GM23338 (cell line): ENCODE measurements at regions not wholly inside any gene's neighbourhood (a gene's known extent, or its start where the extent isn't known, plus 50 kb on each side); places are given as distances from the start of the nearest gene placed in this dataset.

Experiments
- ATAC-seq: fragments of 200-7000 bp; cut with Tn5 transposase; 3 replicates; pipeline ENCODE4 v1.9.1; 2020
- DNase-seq: peaks from one replicate; pipeline ENCODE4 v3.0.0-alpha.2; 2015; ENCODE audit warnings: low spot score
- H2AFZ ChIP-seq: fragments of 200-600 bp; sonication (generic); 2 replicates; pipeline ENCODE4 v1.8.0; 2016; ENCODE audit warnings: antibody characterized with exemption, mild to moderate bottlenecking, moderate library complexity
- H3F3A ChIP-seq: fragments of 200-600 bp; sonication (generic); replicated peaks from 2 replicates; pipeline ENCODE4 v1.8.0; 2017; ENCODE audit warnings: antibody characterized with exemption, mixed run types, low read depth
- H3K27ac ChIP-seq: fragments of 200-600 bp; sonication (generic); 2 replicates; pipeline ENCODE4 v1.6.1; 2016; ENCODE audit warnings: low read depth
- H3K27me3 ChIP-seq: fragments of 200-600 bp; sonication (generic); 2 replicates; pipeline ENCODE4 v1.8.0; 2016; ENCODE audit warnings: mild to moderate bottlenecking, mixed run types, moderate library complexity; ENCODE audit not compliant: insufficient read depth
- H3K36me3 ChIP-seq: fragments of 200-600 bp; sonication (generic); 2 replicates; pipeline ENCODE4 v1.8.0; 2016; ENCODE audit warnings: mild to moderate bottlenecking; ENCODE audit not compliant: insufficient read depth
- H3K4me1 ChIP-seq: fragments of 200-600 bp; sonication (generic); 2 replicates; pipeline ENCODE4 v1.8.0; 2016; ENCODE audit warnings: mild to moderate bottlenecking, moderate library complexity; ENCODE audit not compliant: insufficient read depth
- H3K4me2 ChIP-seq: fragments of 200-600 bp; sonication (generic); 2 replicates; pipeline ENCODE4 v1.7.1; 2017; ENCODE audit warnings: mixed run types
- H3K4me3 ChIP-seq: fragments of 200-600 bp; sonication (generic); 2 replicates; pipeline ENCODE4 v1.6.1; 2016; ENCODE audit warnings: mixed run types
- H3K79me2 ChIP-seq: fragments of 200-600 bp; sonication (generic); replicated peaks from 2 replicates; pipeline ENCODE4 v1.8.0; 2017; ENCODE audit warnings: mild to moderate bottlenecking; ENCODE audit not compliant: insufficient read depth
- H3K9me2 ChIP-seq: fragments of 200-600 bp; sonication (generic); 2 replicates; pipeline ENCODE4 v1.8.0; 2017; ENCODE audit not compliant: insufficient read depth
- H4K20me1 ChIP-seq: fragments of 200-600 bp; sonication (generic); replicated peaks from 2 replicates; pipeline ENCODE4 v1.8.0; 2017; ENCODE audit warnings: mild to moderate bottlenecking; ENCODE audit not compliant: insufficient read depth
- H3K27ac Mint-ChIP-seq: 2 replicates; pipeline ENCODE4 v1.8.0; 2020; ENCODE audit warnings: inconsistent platforms, mild to moderate bottlenecking, moderate library complexity, mixed read lengths
- H3K27me3 Mint-ChIP-seq: 3 replicates; pipeline ENCODE4 v1.8.0; 2022; ENCODE audit warnings: low read depth, mild to moderate bottlenecking, moderate library complexity, mixed read lengths, inconsistent platforms; ENCODE audit not compliant: insufficient read depth, poor library complexity
- H3K36me3 Mint-ChIP-seq: 3 replicates; pipeline ENCODE4 v1.8.0; 2021; ENCODE audit warnings: low read depth, mild to moderate bottlenecking, inconsistent platforms, moderate library complexity, mixed read lengths
- H3K4me1 Mint-ChIP-seq: 3 replicates; pipeline ENCODE4 v1.8.0; 2020; ENCODE audit warnings: mild to moderate bottlenecking, inconsistent platforms, mixed read lengths
- H3K4me3 Mint-ChIP-seq: 3 replicates; pipeline ENCODE4 v1.8.0; 2021; ENCODE audit warnings: moderate library complexity, mild to moderate bottlenecking, inconsistent platforms, mixed read lengths
- H3K9me3 Mint-ChIP-seq: 3 replicates; pipeline ENCODE4 v1.8.0; 2020; ENCODE audit warnings: moderate library complexity, mild to moderate bottlenecking, inconsistent platforms, mixed read lengths
- CREB1 ChIP-seq: fragments of 250-450 bp; sonication (Bioruptor Pico); IDR thresholded peaks from 2 replicates; pipeline ENCODE4 v1.5.0; 2020; ENCODE audit warnings: low read depth, mild to moderate bottlenecking, moderate library complexity
- CTCF ChIP-seq, 2 experiments: fragments of 200-600 bp in 1 of 2; sonication (generic) in 1 of 2; conservative IDR thresholded peaks; 2 replicates each; pipeline versions ENCODE4 v1.5.1 to v1.6.1; 2016 to 2017; ENCODE audit warnings: antibody characterized with exemption in 2 of 2, low read depth in 2 of 2, mild to moderate bottlenecking in 2 of 2, moderate library complexity in 1 of 2
- ETS1 ChIP-seq: IDR thresholded peaks from 2 replicates; pipeline ENCODE4 v1.6.1; 2016; ENCODE audit warnings: antibody characterized with exemption
- EZH2 ChIP-seq: fragments of 200-600 bp; sonication (generic); IDR thresholded peaks from one replicate; pipeline ENCODE4 v1.8.0; 2017; ENCODE audit warnings: antibody characterized with exemption, mild to moderate bottlenecking, low read depth; ENCODE audit not compliant: unreplicated experiment
- EZH2phosphoT487 ChIP-seq: fragments of 200-600 bp; sonication (generic); IDR thresholded peaks from one replicate; pipeline ENCODE4 v1.8.1; 2018; ENCODE audit warnings: antibody characterized with exemption; ENCODE audit not compliant: unreplicated experiment
- JUNB ChIP-seq: IDR thresholded peaks from one replicate; pipeline ENCODE4 v1.6.1; 2016; ENCODE audit warnings: antibody characterized with exemption; ENCODE audit not compliant: unreplicated experiment
- NANOG ChIP-seq: IDR thresholded peaks from 2 replicates; pipeline ENCODE4 v1.6.1; 2016; ENCODE audit warnings: antibody characterized with exemption, borderline replicate concordance
- POLR2AphosphoS5 ChIP-seq: IDR thresholded peaks from 2 replicates; pipeline ENCODE4 v1.6.1; 2016; ENCODE audit warnings: antibody characterized with exemption, low read depth
- REST ChIP-seq: IDR thresholded peaks from one replicate; pipeline ENCODE4 v1.6.1; 2018; ENCODE audit warnings: antibody characterized with exemption; ENCODE audit not compliant: unreplicated experiment
- STAT1 ChIP-seq: IDR thresholded peaks from one replicate; pipeline ENCODE4 v1.6.1; 2016; ENCODE audit warnings: antibody characterized with exemption; ENCODE audit not compliant: unreplicated experiment
- ZNF114 ChIP-seq: fragments of 250-450 bp; sonication (Bioruptor Pico); IDR thresholded peaks from 2 replicates; pipeline ENCODE4 v1.5.0; 2020; ENCODE audit warnings: mild to moderate bottlenecking, moderate library complexity
- ZNF331 ChIP-seq: fragments of 250-450 bp; sonication (Bioruptor Pico); IDR thresholded peaks from 2 replicates; pipeline ENCODE4 v1.5.0; 2020; ENCODE audit warnings: low read depth, mild to moderate bottlenecking, moderate library complexity
- ZNF462 ChIP-seq: fragments of 250-450 bp; sonication (Bioruptor Pico); IDR thresholded peaks from 2 replicates; pipeline ENCODE4 v1.5.0; 2020; ENCODE audit warnings: mild to moderate bottlenecking, moderate library complexity

GRCh38 chr5:96293966-96294883 is 138.8 kb downstream of the PCSK1 start:
- H3K36me3 Mint-ChIP-seq: no peaks in the 10 kb centered on the region

More at GRCh38 chr5:96293966-96294883, 138.8 kb downstream of the PCSK1 start:
- Mint-ChIP-seq H3K4me1 (no peaks in the 10 kb centered on the region; the same call in 2 of the 3 replicates), H3K27ac (no peak overlapping the region), H3K9me3 (no peaks in the 10 kb centered on the region), H3K27me3 (no peaks in the 10 kb centered on the region), H3K4me3 (no peak overlapping the region)
- H4K20me1 ChIP-seq: no peaks in the 10 kb centered on the region
- no peak for ATAC-seq
- TF ChIP-seq ETS1: no peak
- TF ChIP-seq CREB1 (CRISPR knock-in tag): no peak
- no peak for TF ChIP-seq ZNF462 (CRISPR knock-in tag)
- TF ChIP-seq STAT1: no peak
- no peak for TF ChIP-seq EZH2
- TF ChIP-seq NANOG: no peak
- no peak for TF ChIP-seq EZH2phosphoT487
- TF ChIP-seq ZNF114 (CRISPR knock-in tag): no peak
- no peak for TF ChIP-seq CTCF (conservative IDR thresholded peaks at IDR 0.05; ENCODE audit: low read depth in 2 of 2)
- no peak for TF ChIP-seq POLR2AphosphoS5
- no peak for TF ChIP-seq REST
- no peak for TF ChIP-seq JUNB
- no peak for TF ChIP-seq ZNF331
- H3K4me3 ChIP-seq: no peak overlapping the region
- no peak overlapping the region for H3K27ac ChIP-seq
- no peaks in the 10 kb centered on the region for H3K27me3 ChIP-seq
- H3K9me2 ChIP-seq: no peaks in the 10 kb centered on the region
- no peak for DNase-seq
- H3K4me2 ChIP-seq: no peak overlapping the region
- no peaks in the 10 kb centered on the region for H3F3A ChIP-seq
- no peaks in the 10 kb centered on the region for H3K36me3 ChIP-seq
- H2AFZ ChIP-seq: no peak overlapping the region; the same call in 1 of the 2 replicates
- H3K79me2 ChIP-seq: no peaks in the 10 kb centered on the region
- no peaks in the 10 kb centered on the region; the same call in 1 of the 2 replicates for H3K4me1 ChIP-seq
